Frontal cortex (tissue), 3 donors: ENCODE measurements at regions not wholly inside any gene's neighbourhood (a gene's known extent, or its start where the extent isn't known, plus 50 kb on each side); places are given as distances from the start of the nearest gene placed in this dataset.
A peak's percentile ranks its signal among the peaks of the same experiment; 100 is the strongest.
"Not testable (repeated sequence)": the region's sequence is repeated elsewhere in the genome, so short reads cannot be mapped to it uniquely, and the experiment has no call there.

ENCODE experiments used
- DNase-seq, 2 donors: peaks; one replicate each; pipeline ENCODE4 v3.0.0; 2012; ENCODE audit warnings: low spot score in 2 of 2
- FAIRE-seq: peaks from 2 replicates; lab custom pipeline; 2012; peaks lifted over from hg19 to GRCh38; lab: Jason Lieb, UNC
- donor health status: control.
- donor health status: control.
- donor health status: control.

GRCh38 chr13:23007426-23007825, 173.4 kb upstream of the SGCG start:
- FAIRE-seq (no peak), DNase-seq (no peak)

DNA sequence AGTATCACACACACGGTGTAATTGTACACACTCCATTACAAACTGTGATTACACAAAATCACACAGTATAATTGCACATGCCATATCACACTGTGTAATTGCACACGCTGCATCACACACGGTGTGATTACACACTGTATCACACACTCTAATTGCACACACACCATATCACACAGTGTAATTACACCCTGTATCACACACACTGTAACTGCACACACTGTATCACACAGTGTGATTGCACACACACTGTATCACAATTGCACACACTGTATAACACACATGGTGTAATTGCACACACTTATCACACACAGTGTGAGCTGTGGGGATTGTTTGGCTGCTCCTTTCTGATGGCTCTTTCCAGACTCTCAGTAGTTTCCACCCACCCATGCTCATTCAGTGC, 162.6 kb upstream of the SGCG start:
- DNase-seq: no peak
- FAIRE-seq: no peak

- FAIRE-seq (no peak), DNase-seq (peak in 1 of 2 donors; percentile 20)
Observed at GRCh38 chr13:23020246-23020843, 160.4 kb upstream of the SGCG start.

DNA sequence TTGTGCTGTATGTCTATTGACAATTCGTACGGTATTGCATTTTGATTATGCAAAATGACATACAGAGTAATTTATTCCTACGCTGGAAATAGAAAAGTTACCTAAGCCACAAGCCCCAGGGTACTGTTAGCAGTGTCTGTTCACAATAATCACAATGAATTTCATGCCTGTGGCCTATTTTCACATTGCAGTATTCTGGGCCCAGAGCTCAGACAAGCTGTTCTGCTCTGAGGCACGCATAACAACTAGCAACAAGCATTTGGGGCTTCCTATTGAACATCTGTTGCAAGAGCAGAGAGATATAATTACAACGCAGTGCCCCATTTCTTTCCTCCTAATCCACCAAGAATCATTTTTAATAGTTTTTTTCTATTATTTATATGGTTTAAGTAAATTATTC, 158.9 kb upstream of the SGCG start:
- DNase-seq (no peak), FAIRE-seq (no peak)

GRCh38 chr13:23022704-23023103, 158.1 kb upstream of the SGCG start:
- DNase-seq: no peak
- FAIRE-seq: no peak

- DNase-seq (no peak), FAIRE-seq (no peak)
Observed at GRCh38 chr13:23025864-23026608, 154.7 kb upstream of the SGCG start.

DNA sequence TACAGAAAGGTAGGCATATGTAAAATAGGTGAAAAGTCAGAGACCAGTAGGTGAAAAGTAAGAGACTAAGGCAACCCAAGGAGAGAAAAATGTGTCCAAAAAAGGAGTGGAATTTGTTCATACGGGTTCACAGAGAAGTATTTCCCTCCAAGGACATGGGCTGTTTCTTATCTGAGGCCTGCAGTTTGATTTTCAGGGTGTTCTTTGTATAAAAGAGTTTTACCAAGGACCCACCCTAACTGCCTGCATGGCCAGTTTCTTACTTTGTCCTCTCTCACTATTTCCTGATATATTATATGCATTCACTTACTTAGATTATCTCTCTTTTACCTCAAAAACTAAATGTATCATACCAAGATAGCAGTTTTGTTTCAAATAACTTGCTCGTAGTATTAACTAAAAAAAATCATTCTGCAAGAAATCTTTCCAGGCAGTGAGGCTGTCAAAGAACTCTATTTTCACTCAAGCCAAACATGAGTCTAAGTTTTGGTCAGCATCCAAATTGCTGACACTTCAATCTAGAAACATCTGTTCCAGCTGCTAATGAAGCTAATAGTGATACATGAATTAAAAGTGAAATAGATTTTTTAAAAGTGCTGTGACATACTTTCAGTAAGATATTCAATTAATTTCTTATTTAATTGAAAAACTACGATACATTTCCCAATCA, 141.4 kb upstream of the SGCG start:
- FAIRE-seq (no peak), DNase-seq (no peak)

DNA sequence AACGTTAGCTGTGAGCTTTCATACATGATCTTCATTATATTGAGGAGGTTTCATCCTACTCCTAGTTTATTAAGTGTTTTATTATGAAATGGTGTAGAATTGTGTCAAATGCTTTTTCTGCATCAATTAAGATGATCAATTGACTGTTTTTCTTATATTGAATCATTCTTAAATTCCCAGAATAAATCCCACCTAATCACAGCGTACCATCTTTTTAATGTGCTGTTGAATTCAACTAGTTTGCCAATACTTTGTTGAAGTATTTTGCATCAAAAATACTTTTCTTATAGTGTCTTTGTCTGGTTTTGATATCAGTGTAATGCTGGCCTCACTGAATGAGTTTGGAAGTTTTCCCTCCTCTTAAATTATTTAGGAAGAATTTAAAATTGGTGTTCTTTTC, 138.6 kb upstream of the SGCG start:
- no peak for FAIRE-seq
- DNase-seq: no peak

DNA sequence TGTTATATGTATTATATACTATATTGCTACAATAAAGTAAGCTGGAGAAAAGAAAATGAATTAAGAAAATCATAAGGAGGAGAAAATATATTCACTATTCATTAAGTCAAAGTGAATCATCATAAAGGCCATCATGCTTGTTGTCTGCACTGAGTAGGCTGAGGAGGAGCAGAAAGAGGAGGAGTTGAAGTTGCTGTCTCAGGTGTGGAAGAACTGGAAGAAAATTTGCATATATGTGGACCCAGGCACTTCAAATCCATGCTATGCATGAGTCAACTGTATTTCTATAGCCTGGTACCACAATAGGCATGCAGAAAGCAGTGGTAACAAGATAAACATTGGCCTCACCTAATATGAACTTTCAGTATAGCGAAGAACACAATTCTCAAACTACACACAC, 135.9 kb upstream of the SGCG start:
- FAIRE-seq (no peak), DNase-seq (no peak)

GRCh38 chr13:23050126-23050525, 130.7 kb upstream of the SGCG start:
- no peak for FAIRE-seq
- no peak for DNase-seq

DNA sequence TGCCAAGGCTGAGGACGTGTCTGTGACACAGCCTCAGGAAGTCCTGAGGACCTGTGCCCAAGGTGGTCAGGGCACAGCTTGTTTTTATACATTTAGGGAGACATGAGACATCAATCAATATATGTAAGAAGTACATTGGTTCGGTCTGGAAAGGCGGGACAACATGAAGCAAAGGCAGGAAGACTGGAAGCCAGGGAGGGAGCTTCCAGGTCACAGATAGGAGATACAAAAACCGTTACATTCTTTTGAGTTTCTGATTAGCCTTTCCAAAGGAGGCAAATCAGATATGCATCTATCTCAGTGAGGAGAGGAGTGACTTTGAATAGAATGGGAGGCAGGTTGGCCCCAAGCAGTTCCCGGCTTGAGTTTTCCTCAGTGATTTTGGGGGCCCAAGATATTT, 127.1 kb upstream of the SGCG start:
- DNase-seq, FAIRE-seq: not testable (repeated sequence)

- DNase-seq (no peak), FAIRE-seq (no peak)
Observed at GRCh38 chr13:23059173-23059572, 121.6 kb upstream of the SGCG start.

GRCh38 chr13:23060959-23061358, 119.8 kb upstream of the SGCG start:
- DNase-seq: no peak
- FAIRE-seq: no peak

DNA sequence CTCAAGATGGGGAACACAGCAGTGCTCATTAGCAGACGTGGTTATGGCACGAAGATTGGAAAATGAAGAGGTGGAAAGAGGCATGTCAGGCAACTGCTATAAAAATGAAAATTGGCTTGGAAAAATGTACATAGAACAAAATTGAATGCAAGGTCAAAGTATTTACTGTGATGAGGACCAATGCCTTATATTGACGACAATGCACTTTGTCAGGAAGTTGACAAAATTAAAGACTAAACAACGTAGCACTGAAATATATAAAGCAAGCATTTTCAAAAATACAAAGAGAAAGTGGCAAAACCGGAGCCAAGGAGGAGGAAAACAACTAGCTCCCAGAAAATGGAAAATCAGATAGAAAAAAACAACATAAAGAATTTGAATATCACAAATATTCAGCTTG, 113.7 kb upstream of the SGCG start:
- DNase-seq: no peak
- FAIRE-seq: no peak

DNA sequence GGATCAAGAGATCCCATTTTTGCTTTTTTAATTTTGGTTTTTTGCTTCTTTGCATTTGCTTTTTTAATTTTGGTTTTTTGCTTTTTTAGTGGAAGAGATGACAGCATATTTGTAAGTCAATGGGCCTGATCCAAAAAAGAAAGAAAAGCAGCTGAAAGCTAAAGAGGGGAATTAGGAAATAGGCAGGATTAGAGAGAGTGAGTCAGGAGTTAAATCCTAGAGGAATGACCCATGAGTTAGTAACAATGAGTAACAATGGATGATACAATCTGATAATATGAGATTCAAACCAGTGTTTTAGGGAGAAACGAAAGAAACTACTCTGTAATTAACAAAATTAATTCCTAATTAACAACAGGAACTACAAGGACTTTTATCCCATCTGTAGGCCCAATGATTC, 111.2 kb upstream of the SGCG start:
- FAIRE-seq: no peak
- DNase-seq: no peak

- FAIRE-seq (no peak), DNase-seq (no peak)
Observed at GRCh38 chr13:23074075-23074828, 106.5 kb upstream of the SGCG start.

DNA sequence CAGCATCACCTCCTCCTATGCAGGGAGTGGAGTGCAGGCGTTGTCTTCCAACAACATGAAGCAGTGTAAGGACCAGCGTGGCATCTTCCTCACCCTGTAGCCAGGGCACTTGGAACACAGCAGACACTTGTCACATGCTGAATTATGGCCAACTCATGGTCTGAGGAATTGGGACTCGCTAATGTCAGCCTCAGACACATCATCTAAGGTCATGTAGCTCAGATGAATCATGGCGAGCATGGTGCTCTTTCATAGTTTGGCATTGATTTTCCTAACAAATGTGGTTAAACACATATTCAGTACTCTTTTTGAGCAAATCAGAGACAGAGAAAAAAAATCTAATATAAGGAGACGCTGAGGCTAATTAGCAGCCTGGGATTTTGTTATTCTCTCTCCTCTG, 99.6 kb upstream of the SGCG start:
- no peak for FAIRE-seq

GRCh38 chr13:23081901-23082300, 98.9 kb upstream of the SGCG start:
- FAIRE-seq (no peak), DNase-seq (no peak)

More for the DNA sequence above, 99.6 kb upstream of the SGCG start:
- DNase-seq: no peak

DNA sequence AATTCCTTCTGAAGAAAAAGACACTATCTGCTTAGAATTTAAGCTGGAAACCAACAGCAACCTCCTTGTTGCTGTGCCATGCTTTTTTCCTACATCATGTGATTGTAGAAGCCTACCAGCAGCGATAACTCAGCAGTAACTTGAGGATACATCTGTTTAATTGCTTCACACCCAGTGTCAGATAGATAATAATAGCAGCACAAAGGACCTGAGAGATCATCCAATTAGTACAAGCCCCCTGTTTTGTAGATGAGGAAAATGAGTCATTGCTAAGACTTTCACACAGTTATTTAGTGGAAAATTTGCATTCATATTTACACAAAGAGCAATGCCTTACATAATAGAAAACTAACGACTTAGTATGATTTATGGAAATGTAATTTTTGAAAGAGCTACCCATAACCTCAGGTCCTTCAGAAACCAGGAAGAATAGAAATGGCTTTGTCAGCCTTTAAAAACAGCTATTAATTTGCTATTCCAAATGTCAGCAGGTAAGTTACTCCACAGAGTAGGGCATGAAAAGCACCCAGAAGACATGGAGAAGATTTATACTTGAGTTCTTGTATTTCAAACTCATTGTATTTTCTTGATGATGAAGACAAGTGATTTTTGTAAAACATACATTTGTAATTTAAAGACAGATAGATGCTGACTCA, 93.7 kb upstream of the SGCG start:
- no peak for FAIRE-seq
- DNase-seq: no peak

GRCh38 chr13:23087880-23088279, 92.9 kb upstream of the SGCG start:
- FAIRE-seq: no peak
- DNase-seq: no peak
